ENCODE measurements at regions not wholly inside any gene's neighbourhood (a gene's known extent, or its start where the extent isn't known, plus 50 kb on each side); places are given as distances from the start of the nearest gene placed in this dataset.
A peak's percentile ranks its signal among the peaks of the same experiment; 100 is the strongest.

- TF ChIP-seq SMC3 (IDR thresholded peaks at IDR 0.05; ENCODE audit: low read depth, low read length): no peak
- TF ChIP-seq MXI1 (IDR thresholded peaks at IDR 0.05; ENCODE audit: borderline replicate concordance, low read depth, low read length): no peak
- TF ChIP-seq CTCF (conservative IDR thresholded peaks at IDR 0.05; ENCODE audit: low read depth, low read length): no peak
- TF ChIP-seq CHD1 (IDR thresholded peaks at IDR 0.05; ENCODE audit: low read depth, low read length): no peak
- no peak for TF ChIP-seq MAFK (IDR thresholded peaks at IDR 0.05; ENCODE audit: low read depth, low read length)
- no peak for TF ChIP-seq FOS (IDR thresholded peaks at IDR 0.05; ENCODE audit: low read depth, low read length)
- TF ChIP-seq, protein P1, sequence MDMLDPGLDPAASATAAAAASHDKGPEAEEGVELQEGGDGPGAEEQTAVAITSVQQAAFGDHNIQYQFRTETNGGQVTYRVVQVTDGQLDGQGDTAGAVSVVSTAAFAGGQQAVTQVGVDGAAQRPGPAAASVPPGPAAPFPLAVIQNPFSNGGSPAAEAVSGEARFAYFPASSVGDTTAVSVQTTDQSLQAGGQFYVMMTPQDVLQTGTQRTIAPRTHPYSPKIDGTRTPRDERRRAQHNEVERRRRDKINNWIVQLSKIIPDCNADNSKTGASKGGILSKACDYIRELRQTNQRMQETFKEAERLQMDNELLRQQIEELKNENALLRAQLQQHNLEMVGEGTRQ (IDR thresholded peaks at IDR 0.05; ENCODE audit: low read depth, low read length): no peak
- no peak for TF ChIP-seq RCOR1 (IDR thresholded peaks at IDR 0.05; ENCODE audit: insufficient replicate concordance, low read length)
- no peak for TF ChIP-seq CEBPB (IDR thresholded peaks at IDR 0.05; ENCODE audit: low read depth, low read length)
- TF ChIP-seq POLR2A (IDR thresholded peaks at IDR 0.05; ENCODE audit: low read depth, low read length): no peak
- TF ChIP-seq RAD21 (IDR thresholded peaks at IDR 0.05; ENCODE audit: low read length): no peak
- no peak for TF ChIP-seq MAZ (IDR thresholded peaks at IDR 0.05; ENCODE audit: borderline replicate concordance, low read depth, low read length)
- no CpG with 5 or more reads among the region's 6 CpGs for WGBS, 2 experiments (ENCODE audit: extremely low coverage in 2 of 2, insufficient read length in 1 of 2)
- H3K27ac ChIP-seq (ENCODE audit: insufficient read depth, low read length): no peak overlapping the region
- no peak overlapping the region for H3K23ac ChIP-seq (ENCODE audit: low read depth, low read length)
- H3K27me3 ChIP-seq (ENCODE audit: control insufficient read depth, insufficient read depth, low read length): no peaks in the 10 kb centered on the region; the same call in none of the 2 replicates
- no peak overlapping the region for H3K4me2 ChIP-seq (ENCODE audit: low read depth, low read length)
- dilution Hi-C loops (cut with HindIII; ENCODE audit: low sequenced_read_pairs, unreplicated experiment) (no loop called here), in situ Hi-C loops (cut with MboI; ENCODE audit: low sequenced_read_pairs) (no loop called here), intact Hi-C loops (cut with micrococcal nuclease) (no loop called here)
- no peaks in the 10 kb centered on the region for H3K79me1 ChIP-seq (ENCODE audit: low read depth in 1 of 2, low read length in 2 of 2)
- ATAC-seq (ENCODE audit: low read depth): no peak
- no peak overlapping the region for H3K9ac ChIP-seq (ENCODE audit: low read depth, low read length)
- no peak overlapping the region for H2AFZ ChIP-seq (replicated peaks; ENCODE audit: low read length, poor library complexity)
- no peak overlapping the region for H2BK20ac ChIP-seq (ENCODE audit: low read depth, low read length)
- no peak overlapping the region for H2BK120ac ChIP-seq (ENCODE audit: low read depth, low read length)
- no peak overlapping the region for H2BK5ac ChIP-seq (ENCODE audit: low read depth, low read length, poor library complexity, severe bottlenecking)
- no peak overlapping the region for H2AK9ac ChIP-seq (replicated peaks; ENCODE audit: low read depth, low read length, poor library complexity)
- no peaks in the 10 kb centered on the region for H3K9me3 ChIP-seq (ENCODE audit: control insufficient read depth, insufficient read depth, low read length)
- H3K56ac ChIP-seq (ENCODE audit: extremely low read depth, insufficient read depth, low read length): no peak overlapping the region
- no peak overlapping the region for H3K18ac ChIP-seq (ENCODE audit: low read depth, low read length)
- H2AK5ac ChIP-seq (ENCODE audit: low read depth, low read length): no peak overlapping the region
- H3K9me1 ChIP-seq (ENCODE audit: insufficient read depth, low read length): no peaks in the 10 kb centered on the region
- H3K4me1 ChIP-seq (ENCODE audit: control insufficient read depth, insufficient read depth, low read length): no peaks in the 10 kb centered on the region
- no peak overlapping the region for H3K14ac ChIP-seq (replicated peaks; ENCODE audit: low read depth, low read length)
- DNase-seq: peak; percentile 19
- H2BK15ac ChIP-seq (ENCODE audit: low read depth, low read length): no peak overlapping the region
- no peak overlapping the region for H4K91ac ChIP-seq (ENCODE audit: insufficient read depth, low read depth, low read length)
- H3K4me3 ChIP-seq (ENCODE audit: insufficient read depth, low read depth, low read length): no peak overlapping the region
- no peak overlapping the region for H3K4ac ChIP-seq (ENCODE audit: low read depth, low read length)
- H4K5ac ChIP-seq (ENCODE audit: low read depth, low read length): no peak overlapping the region
- POLR2A ChIA-PET (ENCODE audit: unreplicated experiment): no interaction called here
- no peaks in the 10 kb centered on the region for H4K20me1 ChIP-seq (ENCODE audit: insufficient read depth, low read length)
- no peaks in the 10 kb centered on the region for H3K36me3 ChIP-seq (ENCODE audit: control insufficient read depth, insufficient read depth, low read length)
- CTCF ChIA-PET: interaction anchor here (1.2 kb wide), 1 partner anchor 39 kb away, joined by 3 read pairs; no protein-coding TSS in a partner anchor
- no peak overlapping the region for H4K8ac ChIP-seq (ENCODE audit: low read depth in 2 of 2, low read length in 2 of 2)
- BruUV-seq (replicated peaks): no TSS peak
Observed at GRCh38 chr3:150035301-150035779, 64.6 kb upstream of the PFN2 start.

Data from IMR-90 (cell line).